Neural cell (in vitro differentiated cells): ENCODE measurements at regions not wholly inside any gene's neighbourhood (a gene's known extent, or its start where the extent isn't known, plus 50 kb on each side); places are given as distances from the start of the nearest gene placed in this dataset.

Experiments
- CTCF ChIP-seq: fragments of 450-650 bp; IDR thresholded peaks from 2 replicates; pipeline ENCODE4 v1.5.1; 2014; ENCODE audit warnings: antibody characterized with exemption, mild to moderate bottlenecking, moderate library complexity; ENCODE audit not compliant: poor library complexity, severe bottlenecking
- EP300 ChIP-seq: fragments of 450-650 bp; conservative IDR thresholded peaks from 2 replicates; pipeline ENCODE4 v1.6.1; 2014; ENCODE audit warnings: antibody characterized with exemption, mild to moderate bottlenecking, moderate library complexity; ENCODE audit not compliant: poor library complexity, severe bottlenecking
- EZH2 ChIP-seq: fragments of 200-600, 300-800 bp; shearing (Covaris generic), sonication (generic); IDR thresholded peaks from 2 replicates; pipeline ENCODE4 v1.6.1; 2014; ENCODE audit warnings: antibody characterized with exemption, low read length, borderline replicate concordance, mild to moderate bottlenecking; ENCODE audit not compliant: insufficient read depth, poor library complexity, severe bottlenecking
- MXI1 ChIP-seq: fragments of 450-650 bp; conservative IDR thresholded peaks from 2 replicates; pipeline ENCODE4 v1.6.1; 2014; ENCODE audit warnings: antibody characterized with exemption, mild to moderate bottlenecking; ENCODE audit not compliant: poor library complexity, severe bottlenecking
- POLR2AphosphoS5 ChIP-seq: IDR thresholded peaks from 2 replicates; pipeline ENCODE4 v1.6.1; 2012
- REST ChIP-seq: IDR thresholded peaks from 2 replicates; pipeline ENCODE4 v1.6.1; 2012; ENCODE audit warnings: borderline replicate concordance

- no peak for TF ChIP-seq CTCF
- no peak for TF ChIP-seq MXI1
- no peak for TF ChIP-seq EP300
- no peak for TF ChIP-seq REST
- no peak for TF ChIP-seq POLR2AphosphoS5
- no peak for TF ChIP-seq EZH2
Observed at GRCh38 chr16:65559846-65560245, 438.0 kb upstream of the CDH11 start.
